ENCODE measurements at regions not wholly inside any gene's neighbourhood (a gene's known extent, or its start where the extent isn't known, plus 50 kb on each side); places are given as distances from the start of the nearest gene placed in this dataset.

DNA sequence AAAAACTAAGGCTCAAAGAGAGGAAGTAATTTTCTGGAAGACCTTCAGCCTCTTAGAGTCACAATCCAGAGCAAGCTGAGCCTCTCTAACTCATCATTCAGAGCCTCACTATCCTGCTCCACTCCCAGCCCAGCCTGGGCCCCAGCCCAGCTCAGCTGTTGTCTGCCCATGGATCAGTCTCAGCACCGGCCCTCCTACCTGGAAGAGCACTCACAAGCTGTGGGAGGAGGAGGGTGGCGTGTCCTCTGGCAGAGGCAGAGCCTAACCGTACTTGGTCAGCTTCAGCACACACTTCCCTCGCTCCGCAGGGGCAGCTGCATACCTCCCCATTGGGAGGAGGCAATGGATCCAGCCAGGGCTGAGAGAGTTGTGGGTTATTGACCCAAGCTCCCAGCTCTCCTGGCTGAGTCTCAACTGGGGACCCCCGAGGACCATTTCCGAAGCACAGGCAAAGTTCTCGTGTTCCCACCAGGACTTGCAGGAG, 66.7 kb upstream of the GPR26 start:
- Histone ChIP-seq H3K9me3 (no peaks in the 10 kb centered on the region), H3K27ac (no peak overlapping the region), H3K27me3 (peaks cover 0 to 20% of the 10 kb centered on the region in 2 donors), H3K4me1 (no peaks in the 10 kb centered on the region), H3K4me3 (no peak overlapping the region), H3K36me3 (no peaks in the 10 kb centered on the region)
- no peak for TF ChIP-seq CTCF (IDR thresholded peaks at IDR 0.05)
- intact Hi-C loops (cut with DNase I) = no loop called here
- DNase-seq = no peak
- ATAC-seq = no peak

DNA sequence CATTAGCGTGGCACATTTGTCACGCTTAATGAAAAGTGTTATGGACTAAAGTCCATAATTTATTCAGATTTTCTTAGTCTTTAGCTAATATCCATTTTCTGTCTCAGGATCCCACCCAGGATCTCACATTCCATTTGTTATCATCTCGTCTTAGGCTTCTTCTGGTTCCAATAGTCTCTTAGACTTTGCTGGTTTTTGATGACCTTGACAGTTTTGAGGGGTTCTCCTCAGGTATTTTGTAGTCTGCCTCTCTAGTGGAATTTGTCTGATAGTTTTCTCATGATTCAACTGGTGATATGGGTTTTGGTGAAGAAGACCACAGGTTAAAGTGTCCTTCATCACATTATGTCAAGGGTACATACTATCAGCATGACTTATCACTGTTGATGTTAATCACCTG, 66.0 kb upstream of the GPR26 start:
- no peak for ATAC-seq
- TF ChIP-seq CTCF (IDR thresholded peaks at IDR 0.05) = no peak
- H3K27ac ChIP-seq = no peak overlapping the region

DNA sequence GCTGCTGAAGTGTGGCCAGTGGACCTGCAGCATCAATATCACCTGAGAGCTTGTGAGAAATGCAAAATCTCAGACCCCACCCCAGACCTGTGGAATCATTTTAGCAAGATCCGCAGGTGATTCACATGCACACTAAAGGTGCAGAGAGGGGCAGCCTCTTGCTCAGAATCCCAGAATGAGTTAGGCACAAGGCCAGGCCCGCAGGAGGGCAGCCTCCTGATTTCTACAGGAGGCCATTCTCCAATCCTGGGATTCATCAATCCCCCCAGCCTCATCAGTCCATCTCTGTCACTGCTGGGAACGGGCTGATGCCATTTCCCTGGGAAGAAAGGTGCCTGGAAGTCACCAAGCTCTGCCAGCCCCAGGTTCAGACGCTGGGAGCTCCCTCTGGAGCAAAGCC, 63.0 kb upstream of the GPR26 start:
- Histone ChIP-seq H3K9me3 (no peaks in the 10 kb centered on the region), H3K4me1 (no peaks in the 10 kb centered on the region), H3K4me3 (no peak overlapping the region), H3K27me3 (peaks cover 0 to 40% of the 10 kb centered on the region in 2 donors), H3K27ac (no peak overlapping the region), H3K36me3 (no peaks in the 10 kb centered on the region)
- TF ChIP-seq CTCF (IDR thresholded peaks at IDR 0.05) = no peak
- no peak for DNase-seq
- ATAC-seq = no peak
- intact Hi-C loops (cut with DNase I) = no loop called here

More for the DNA sequence above, 66.0 kb upstream of the GPR26 start:
- H3K4me1 ChIP-seq = no peaks in the 10 kb centered on the region
- peaks cover 0 to 26% of the 10 kb centered on the region in 2 donors for H3K27me3 ChIP-seq
- H3K36me3 ChIP-seq = no peaks in the 10 kb centered on the region
- intact Hi-C loops (cut with DNase I) = no loop called here
- no peak overlapping the region for H3K4me3 ChIP-seq
- DNase-seq = no peak
- no peaks in the 10 kb centered on the region for H3K9me3 ChIP-seq

- intact Hi-C loops (cut with DNase I) = no loop called here
These were observed 61.6 kb upstream of the GPR26 start for GRCh38 chr10:123604506-123604905.

GRCh38 chr10:123606006-123606405, 60.1 kb upstream of the GPR26 start:
- Histone ChIP-seq H3K27ac (no peak overlapping the region), H3K27me3 (peaks cover 0 to 35% of the 10 kb centered on the region in 2 donors), H3K4me1 (no peaks in the 10 kb centered on the region), H3K9me3 (no peaks in the 10 kb centered on the region), H3K36me3 (no peaks in the 10 kb centered on the region), H3K4me3 (no peak overlapping the region)
- no peak for ATAC-seq
- TF ChIP-seq CTCF (IDR thresholded peaks at IDR 0.05) = no peak
- no peak for DNase-seq
- intact Hi-C loops (cut with DNase I) = no loop called here

More at GRCh38 chr10:123604506-123604905, 61.6 kb upstream of the GPR26 start:
- H3K4me1 ChIP-seq = no peaks in the 10 kb centered on the region
- H3K4me3 ChIP-seq = no peak overlapping the region
- H3K9me3 ChIP-seq = no peaks in the 10 kb centered on the region
- no peak for TF ChIP-seq CTCF (IDR thresholded peaks at IDR 0.05)
- H3K27me3 ChIP-seq = peaks cover 0 to 35% of the 10 kb centered on the region in 2 donors
- ATAC-seq (no peak), DNase-seq (no peak)
- H3K36me3 ChIP-seq = no peaks in the 10 kb centered on the region
- H3K27ac ChIP-seq = no peak overlapping the region

All from left lung (tissue), 4 donors.